ENCODE measurements at regions not wholly inside any gene's neighbourhood (a gene's known extent, or its start where the extent isn't known, plus 50 kb on each side); places are given as distances from the start of the nearest gene placed in this dataset.

DNA sequence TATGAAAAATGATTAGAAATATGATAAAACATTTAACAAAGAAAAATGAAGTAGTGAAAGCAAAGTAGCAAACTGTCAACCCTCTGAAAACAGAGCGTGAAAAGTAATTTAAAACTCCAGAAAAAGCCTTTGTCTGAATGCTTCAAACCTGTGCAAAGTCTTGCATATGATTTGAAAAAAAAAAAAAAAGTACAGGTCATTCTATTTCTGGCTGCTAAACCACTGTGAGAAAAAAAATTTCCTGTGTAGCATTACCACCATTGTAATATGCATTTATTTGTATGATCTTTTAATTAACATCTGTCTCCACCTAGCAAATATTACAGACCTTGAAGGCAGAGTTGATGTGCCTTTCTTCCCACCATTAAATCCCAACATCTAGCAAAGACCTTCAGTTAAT is 82.1 kb upstream of the CCDC68 start:
- no peak overlapping the region for H3K4me2 ChIP-seq (ENCODE audit: low read length)
- no peaks in the 10 kb centered on the region for H3K79me2 ChIP-seq (replicated peaks; ENCODE audit: insufficient read depth, low read length)
- H4K20me1 ChIP-seq (ENCODE audit: insufficient read depth) = no peaks in the 10 kb centered on the region
- no peaks in the 10 kb centered on the region for H3K9me3 ChIP-seq (ENCODE audit: low read length)
- no peaks in the 10 kb centered on the region for H3F3A ChIP-seq (ENCODE audit: insufficient read depth, low read length, poor library complexity, severe bottlenecking)
- no peak for TF ChIP-seq REST (IDR thresholded peaks at IDR 0.05; ENCODE audit: borderline replicate concordance)
- TF ChIP-seq EZH2 (IDR thresholded peaks at IDR 0.05; ENCODE audit: borderline replicate concordance, insufficient read depth, low read length, poor library complexity, severe bottlenecking) = no peak
- TF ChIP-seq SMC3 (conservative IDR thresholded peaks at IDR 0.05; ENCODE audit: poor library complexity) = no peak
- TF ChIP-seq RAD21 (conservative IDR thresholded peaks at IDR 0.05) = no peak
- no peak for TF ChIP-seq POLR2AphosphoS5 (IDR thresholded peaks at IDR 0.05)
- TF ChIP-seq EP300 (conservative IDR thresholded peaks at IDR 0.05; ENCODE audit: poor library complexity, severe bottlenecking) = no peak
- TF ChIP-seq TAF1 (IDR thresholded peaks at IDR 0.05; ENCODE audit: low read depth) = no peak
- TF ChIP-seq MXI1 (conservative IDR thresholded peaks at IDR 0.05; ENCODE audit: poor library complexity, severe bottlenecking) = no peak
- TF ChIP-seq, protein P1, sequence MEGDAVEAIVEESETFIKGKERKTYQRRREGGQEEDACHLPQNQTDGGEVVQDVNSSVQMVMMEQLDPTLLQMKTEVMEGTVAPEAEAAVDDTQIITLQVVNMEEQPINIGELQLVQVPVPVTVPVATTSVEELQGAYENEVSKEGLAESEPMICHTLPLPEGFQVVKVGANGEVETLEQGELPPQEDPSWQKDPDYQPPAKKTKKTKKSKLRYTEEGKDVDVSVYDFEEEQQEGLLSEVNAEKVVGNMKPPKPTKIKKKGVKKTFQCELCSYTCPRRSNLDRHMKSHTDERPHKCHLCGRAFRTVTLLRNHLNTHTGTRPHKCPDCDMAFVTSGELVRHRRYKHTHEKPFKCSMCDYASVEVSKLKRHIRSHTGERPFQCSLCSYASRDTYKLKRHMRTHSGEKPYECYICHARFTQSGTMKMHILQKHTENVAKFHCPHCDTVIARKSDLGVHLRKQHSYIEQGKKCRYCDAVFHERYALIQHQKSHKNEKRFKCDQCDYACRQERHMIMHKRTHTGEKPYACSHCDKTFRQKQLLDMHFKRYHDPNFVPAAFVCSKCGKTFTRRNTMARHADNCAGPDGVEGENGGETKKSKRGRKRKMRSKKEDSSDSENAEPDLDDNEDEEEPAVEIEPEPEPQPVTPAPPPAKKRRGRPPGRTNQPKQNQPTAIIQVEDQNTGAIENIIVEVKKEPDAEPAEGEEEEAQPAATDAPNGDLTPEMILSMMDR (IDR thresholded peaks at IDR 0.05; ENCODE audit: poor library complexity, severe bottlenecking) = no peak
- H2AFZ ChIP-seq (ENCODE audit: low read depth, low read length) = no peak overlapping the region
- no peaks in the 10 kb centered on the region for H3K36me3 ChIP-seq (ENCODE audit: insufficient read depth, low read length)
- H3K27me3 ChIP-seq (ENCODE audit: insufficient read depth, low read depth, low read length) = no peaks in the 10 kb centered on the region
- H3K9ac ChIP-seq (ENCODE audit: low read length) = no peak overlapping the region
- no peaks in the 10 kb centered on the region for H3K9me2 ChIP-seq (ENCODE audit: insufficient read depth, low read length)
- H3K4me3 ChIP-seq (ENCODE audit: low read length) = no peak overlapping the region
- no peak overlapping the region for H3K27ac ChIP-seq (ENCODE audit: low read length)

GRCh38 chr18:55038162-55038561 is 78.9 kb upstream of the CCDC68 start:
- TF ChIP-seq POLR2AphosphoS5 (IDR thresholded peaks at IDR 0.05) (no peak), RAD21 (conservative IDR thresholded peaks at IDR 0.05) (no peak), TAF1 (IDR thresholded peaks at IDR 0.05; ENCODE audit: low read depth) (no peak), REST (IDR thresholded peaks at IDR 0.05; ENCODE audit: borderline replicate concordance) (no peak), MXI1 (conservative IDR thresholded peaks at IDR 0.05; ENCODE audit: poor library complexity, severe bottlenecking) (no peak), EZH2 (IDR thresholded peaks at IDR 0.05; ENCODE audit: borderline replicate concordance, insufficient read depth, low read length, poor library complexity, severe bottlenecking) (no peak), EP300 (conservative IDR thresholded peaks at IDR 0.05; ENCODE audit: poor library complexity, severe bottlenecking) (no peak), SMC3 (conservative IDR thresholded peaks at IDR 0.05; ENCODE audit: poor library complexity) (no peak)
- TF ChIP-seq, protein P1 (IDR thresholded peaks at IDR 0.05; ENCODE audit: poor library complexity, severe bottlenecking) = no peak
- Histone ChIP-seq H3K79me2 (replicated peaks; ENCODE audit: insufficient read depth, low read length) (no peaks in the 10 kb centered on the region), H4K20me1 (ENCODE audit: insufficient read depth) (no peaks in the 10 kb centered on the region), H2AFZ (ENCODE audit: low read depth, low read length) (no peak overlapping the region), H3K36me3 (ENCODE audit: insufficient read depth, low read length) (no peaks in the 10 kb centered on the region), H3K9me2 (ENCODE audit: insufficient read depth, low read length) (no peaks in the 10 kb centered on the region), H3K4me3 (ENCODE audit: low read length) (no peak overlapping the region), H3K9ac (ENCODE audit: low read length) (no peak overlapping the region), H3K4me2 (ENCODE audit: low read length) (no peak overlapping the region), H3K9me3 (ENCODE audit: low read length) (no peaks in the 10 kb centered on the region), H3F3A (ENCODE audit: insufficient read depth, low read length, poor library complexity, severe bottlenecking) (peaks cover 3% of the 10 kb centered on the region), H3K27me3 (ENCODE audit: insufficient read depth, low read depth, low read length) (no peaks in the 10 kb centered on the region), H3K27ac (ENCODE audit: low read length) (no peak overlapping the region)
